HFF-Myc (cell line): ENCODE measurements at regions not wholly inside any gene's neighbourhood (a gene's known extent, or its start where the extent isn't known, plus 50 kb on each side); places are given as distances from the start of the nearest gene placed in this dataset.

Source experiments
- DNase-seq: peaks from one replicate; pipeline ENCODE4 v3.0.0-alpha.2; 2011; ENCODE audit warnings: low read depth; ENCODE audit errors: extremely low read depth
- H3K4me3 ChIP-seq: replicated peaks from 2 replicates; pipeline ENCODE4 v1.5.1; 2011; ENCODE audit warnings: low read depth, mild to moderate bottlenecking, control low read depth, low read length
- CTCF ChIP-seq: IDR thresholded peaks from 2 replicates; pipeline ENCODE4 v1.5.1; 2012; ENCODE audit warnings: mild to moderate bottlenecking, low read depth, low read length, control low read depth; ENCODE audit errors: missing control alignments

GRCh38 chr2:122112216-122113005, 357.0 kb downstream of the TSN start:
- no peak for DNase-seq
- TF ChIP-seq CTCF = no peak
- H3K4me3 ChIP-seq = no peak overlapping the region

GRCh38 chr2:122114421-122114820, 359.0 kb downstream of the TSN start:
- H3K4me3 ChIP-seq = no peak overlapping the region
- no peak for DNase-seq
- no peak for TF ChIP-seq CTCF

- TF ChIP-seq CTCF = no peak
- no peak overlapping the region for H3K4me3 ChIP-seq
These were observed 361.9 kb downstream of the TSN start for GRCh38 chr2:122117371-122117770.

GRCh38 chr2:122129399-122129798, 373.9 kb downstream of the TSN start:
- no peak overlapping the region for H3K4me3 ChIP-seq
- DNase-seq = no peak
- TF ChIP-seq CTCF = no peak

More at GRCh38 chr2:122117371-122117770, 361.9 kb downstream of the TSN start:
- DNase-seq = no peak

GRCh38 chr2:122132147-122132691, 376.8 kb downstream of the TSN start:
- TF ChIP-seq CTCF = no peak
- no peak overlapping the region for H3K4me3 ChIP-seq
- no peak for DNase-seq

GRCh38 chr2:122135021-122135937, 379.8 kb downstream of the TSN start:
- TF ChIP-seq CTCF = no peak
- no peak overlapping the region for H3K4me3 ChIP-seq
- DNase-seq = no peak
